ENCODE measurements at regions not wholly inside any gene's neighbourhood (a gene's known extent, or its start where the extent isn't known, plus 50 kb on each side); places are given as distances from the start of the nearest gene placed in this dataset.

GRCh38 chr9:30711591-30711990 lies 1672.9 kb upstream of the ACO1 start:
- FAIRE-seq, result no peak
- no peak for DNase-seq (ENCODE audit: low spot score)

- DNase-seq (ENCODE audit: low spot score), result no peak
- FAIRE-seq, result no peak
Observed at GRCh38 chr9:30713243-30713642, 1671.2 kb upstream of the ACO1 start.

GRCh38 chr9:30714389-30714788 lies 1670.1 kb upstream of the ACO1 start:
- FAIRE-seq, result no peak
- no peak for DNase-seq (ENCODE audit: low spot score)

- FAIRE-seq, result no peak
- no peak for DNase-seq (ENCODE audit: low spot score)
Observed at GRCh38 chr9:30718483-30718882, 1666.0 kb upstream of the ACO1 start.

- no peak for FAIRE-seq
Observed at GRCh38 chr9:30722065-30722464, 1662.4 kb upstream of the ACO1 start.

GRCh38 chr9:30723656-30724055 lies 1660.8 kb upstream of the ACO1 start:
- DNase-seq (ENCODE audit: low spot score) (peak; percentile 30), FAIRE-seq (no peak)

More at GRCh38 chr9:30722065-30722464, 1662.4 kb upstream of the ACO1 start:
- no peak for DNase-seq (ENCODE audit: low spot score)

GRCh38 chr9:30732060-30732459 lies 1652.4 kb upstream of the ACO1 start:
- FAIRE-seq, result no peak
- no peak for DNase-seq (ENCODE audit: low spot score)

GRCh38 chr9:30744871-30745270 lies 1639.6 kb upstream of the ACO1 start:
- DNase-seq (ENCODE audit: low spot score) (no peak), FAIRE-seq (no peak)

- DNase-seq (ENCODE audit: low spot score) (no peak), FAIRE-seq (no peak)
Observed at GRCh38 chr9:30746589-30746988, 1637.9 kb upstream of the ACO1 start.

GRCh38 chr9:30757723-30758122 lies 1626.7 kb upstream of the ACO1 start:
- FAIRE-seq, result no peak
- no peak for DNase-seq (ENCODE audit: low spot score)

- FAIRE-seq (no peak), DNase-seq (ENCODE audit: low spot score) (no peak)
Observed at GRCh38 chr9:30758726-30759446, 1625.6 kb upstream of the ACO1 start.

- DNase-seq (ENCODE audit: low spot score) (no peak), FAIRE-seq (no peak)
Observed at GRCh38 chr9:30765318-30765717, 1619.1 kb upstream of the ACO1 start.

GRCh38 chr9:30771163-30771708 lies 1613.2 kb upstream of the ACO1 start:
- no peak for DNase-seq (ENCODE audit: low spot score)
- no peak for FAIRE-seq

GRCh38 chr9:30771760-30772159 lies 1612.7 kb upstream of the ACO1 start:
- DNase-seq (ENCODE audit: low spot score), result no peak
- no peak for FAIRE-seq

- DNase-seq (ENCODE audit: low spot score), result no peak
- no peak for FAIRE-seq
Observed at GRCh38 chr9:30773427-30773826, 1611.0 kb upstream of the ACO1 start.

- FAIRE-seq, result no peak
- no peak for DNase-seq (ENCODE audit: low spot score)
Observed at GRCh38 chr9:30774326-30774725, 1610.1 kb upstream of the ACO1 start.

GRCh38 chr9:30775236-30775635 lies 1609.2 kb upstream of the ACO1 start:
- FAIRE-seq (no peak), DNase-seq (ENCODE audit: low spot score) (no peak)

- FAIRE-seq, result no peak
- no peak for DNase-seq (ENCODE audit: low spot score)
Observed at GRCh38 chr9:30796764-30797163, 1587.7 kb upstream of the ACO1 start.

GRCh38 chr9:30799527-30800101 lies 1584.8 kb upstream of the ACO1 start:
- no peak for FAIRE-seq
- DNase-seq (ENCODE audit: low spot score), result no peak

- DNase-seq (ENCODE audit: low spot score) (no peak), FAIRE-seq (no peak)
Observed at GRCh38 chr9:30800421-30800820, 1584.0 kb upstream of the ACO1 start.

GRCh38 chr9:30812821-30813220 lies 1571.6 kb upstream of the ACO1 start:
- FAIRE-seq (no peak), DNase-seq (ENCODE audit: low spot score) (no peak)

- no peak for FAIRE-seq
Observed at GRCh38 chr9:30815585-30815984, 1568.9 kb upstream of the ACO1 start.

GRCh38 chr9:30845136-30845535 lies 1539.3 kb upstream of the ACO1 start:
- FAIRE-seq, result no peak

More at GRCh38 chr9:30815585-30815984, 1568.9 kb upstream of the ACO1 start:
- no peak for DNase-seq (ENCODE audit: low spot score)

More at GRCh38 chr9:30845136-30845535, 1539.3 kb upstream of the ACO1 start:
- DNase-seq (ENCODE audit: low spot score), result no peak

All from RCC 7860 (cell line).